C4-2B (cell line): ENCODE measurements at regions not wholly inside any gene's neighbourhood (a gene's known extent, or its start where the extent isn't known, plus 50 kb on each side); places are given as distances from the start of the nearest gene placed in this dataset.

Experiments
- CTCF ChIP-seq: fragments of 450-650 bp; conservative IDR thresholded peaks from 2 replicates; pipeline ENCODE4 v1.5.1; 2017; ENCODE audit warnings: mild to moderate bottlenecking
- ZFX ChIP-seq: fragments of 450-650 bp; IDR thresholded peaks from 2 replicates; pipeline ENCODE4 v1.6.1; 2017

GRCh38 chr1:25128121-25128621 lies 104.1 kb downstream of the SYF2 start:
- no peak for TF ChIP-seq CTCF
- TF ChIP-seq ZFX = no peak
